ENCODE measurements at regions not wholly inside any gene's neighbourhood (a gene's known extent, or its start where the extent isn't known, plus 50 kb on each side); places are given as distances from the start of the nearest gene placed in this dataset.

GRCh38 chr1:118461154-118461553, 276.1 kb upstream of the SPAG17 start:
- TF ChIP-seq EZH2 (IDR thresholded peaks at IDR 0.05; ENCODE audit: insufficient read depth, poor library complexity, severe bottlenecking) (no peak), EZH2phosphoT487 (IDR thresholded peaks at IDR 0.05; ENCODE audit: insufficient read depth, low read depth) (no peak)

Measured in GM23248 (cell line).